Keratinocyte (primary cell): ENCODE measurements at regions not wholly inside any gene's neighbourhood (a gene's known extent, or its start where the extent isn't known, plus 50 kb on each side); places are given as distances from the start of the nearest gene placed in this dataset.

Source experiments
- DNase-seq: peaks from one replicate; pipeline ENCODE4 v3.0.0-alpha.2; 2011; ENCODE audit warnings: low read depth, missing footprints, low spot score
- FAIRE-seq: peaks from 2 replicates; lab custom pipeline; 2011; peaks lifted over from hg19 to GRCh38; lab: Jason Lieb, UNC
- H2AFZ ChIP-seq: 2 replicates; pipeline ENCODE4 v1.6.0; 2012; ENCODE audit warnings: low read length, control low read depth, inconsistent platforms; ENCODE audit not compliant: control insufficient read depth
- H3K27ac ChIP-seq: 2 replicates; pipeline ENCODE4 v1.5.1; 2011; ENCODE audit warnings: low read length; ENCODE audit not compliant: control insufficient read depth, insufficient read depth
- H3K27me3 ChIP-seq: 3 replicates; pipeline ENCODE4 v1.6.0; 2011; ENCODE audit warnings: low read length; ENCODE audit not compliant: control insufficient read depth, insufficient read depth; ENCODE audit errors: extremely low read depth
- H3K36me3 ChIP-seq, 2 experiments: 2 replicates in 1 of 2; 3 replicates in 1 of 2; pipeline ENCODE4 v1.5.1; 2011; ENCODE audit warnings: low read length in 2 of 2, mild to moderate bottlenecking in 1 of 2; ENCODE audit not compliant: control insufficient read depth in 2 of 2, insufficient read depth in 2 of 2; ENCODE audit errors: extremely low read depth in 1 of 2
- H3K4me1 ChIP-seq: 3 replicates; pipeline ENCODE4 v1.5.1; 2011; ENCODE audit warnings: low read length; ENCODE audit not compliant: control insufficient read depth, insufficient read depth; ENCODE audit errors: extremely low read depth
- H3K4me2 ChIP-seq: 3 replicates; pipeline ENCODE4 v1.6.0; 2011; ENCODE audit warnings: low read depth, low read length; ENCODE audit not compliant: control insufficient read depth, insufficient read depth; ENCODE audit errors: extremely low read depth
- H3K4me3 ChIP-seq, 3 experiments: fragments of 200-600 bp in 1 of 3; sonication (generic) in 1 of 3; 2 replicates in 2 of 3; 3 replicates in 1 of 3; pipeline ENCODE4 v1.5.1; 2011 to 2016; ENCODE audit warnings: low read length in 3 of 3, mild to moderate bottlenecking in 3 of 3, control low read depth in 2 of 3, inconsistent platforms in 1 of 3, low read depth in 1 of 3, mixed read lengths in 1 of 3, mixed run types in 1 of 3, moderate library complexity in 1 of 3; ENCODE audit not compliant: control insufficient read depth in 2 of 3, insufficient read depth in 2 of 3; ENCODE audit errors: extremely low read depth in 1 of 3
- H3K79me2 ChIP-seq: 2 replicates; pipeline ENCODE4 v1.6.0; 2012; ENCODE audit warnings: low read length; ENCODE audit not compliant: control insufficient read depth, insufficient read depth
- H3K9ac ChIP-seq: 3 replicates; pipeline ENCODE4 v1.6.0; 2011; ENCODE audit warnings: low read length; ENCODE audit not compliant: control insufficient read depth, insufficient read depth; ENCODE audit errors: extremely low read depth
- H3K9me1 ChIP-seq: 3 replicates; pipeline ENCODE4 v1.6.0; 2011; ENCODE audit warnings: low read length; ENCODE audit not compliant: control insufficient read depth, insufficient read depth; ENCODE audit errors: extremely low read depth
- H3K9me3 ChIP-seq: 2 replicates; pipeline ENCODE4 v1.5.1; 2012; ENCODE audit warnings: low read depth, low read length; ENCODE audit not compliant: control insufficient read depth
- H4K20me1 ChIP-seq: 3 replicates; pipeline ENCODE4 v1.6.0; 2011; ENCODE audit warnings: low read length; ENCODE audit not compliant: control insufficient read depth, insufficient read depth; ENCODE audit errors: extremely low read depth
- EZH2 ChIP-seq: IDR thresholded peaks from one replicate; pipeline ENCODE4 v1.6.1; 2012; ENCODE audit warnings: inconsistent platforms, mild to moderate bottlenecking, low read length, moderate library complexity
- dilution Hi-C: fragments of 300-500 bp; cut with MboI; formaldehyde crosslinking; loops from one replicate; pipeline ENCODE4 v1.7.0; 2020; ENCODE audit warnings: low sequenced_read_pairs; ENCODE audit not compliant: extremely low pct_ligation_motif_present
- TF ChIP-seq, protein P1 (sequence below), 3 experiments: IDR thresholded peaks in 1 of 3; conservative IDR thresholded peaks in 1 of 3; optimal IDR thresholded peaks in 1 of 3; 2 replicates in 2 of 3; 3 replicates in 1 of 3; pipeline versions ENCODE3 to v1.5.1; 2011; ENCODE audit warnings: low read length in 3 of 3, mild to moderate bottlenecking in 3 of 3, moderate library complexity in 2 of 3, control low read depth in 1 of 3, inconsistent platforms in 1 of 3; ENCODE audit not compliant: insufficient read depth in 2 of 3; ENCODE audit errors: extremely low read depth in 1 of 3

DNA sequence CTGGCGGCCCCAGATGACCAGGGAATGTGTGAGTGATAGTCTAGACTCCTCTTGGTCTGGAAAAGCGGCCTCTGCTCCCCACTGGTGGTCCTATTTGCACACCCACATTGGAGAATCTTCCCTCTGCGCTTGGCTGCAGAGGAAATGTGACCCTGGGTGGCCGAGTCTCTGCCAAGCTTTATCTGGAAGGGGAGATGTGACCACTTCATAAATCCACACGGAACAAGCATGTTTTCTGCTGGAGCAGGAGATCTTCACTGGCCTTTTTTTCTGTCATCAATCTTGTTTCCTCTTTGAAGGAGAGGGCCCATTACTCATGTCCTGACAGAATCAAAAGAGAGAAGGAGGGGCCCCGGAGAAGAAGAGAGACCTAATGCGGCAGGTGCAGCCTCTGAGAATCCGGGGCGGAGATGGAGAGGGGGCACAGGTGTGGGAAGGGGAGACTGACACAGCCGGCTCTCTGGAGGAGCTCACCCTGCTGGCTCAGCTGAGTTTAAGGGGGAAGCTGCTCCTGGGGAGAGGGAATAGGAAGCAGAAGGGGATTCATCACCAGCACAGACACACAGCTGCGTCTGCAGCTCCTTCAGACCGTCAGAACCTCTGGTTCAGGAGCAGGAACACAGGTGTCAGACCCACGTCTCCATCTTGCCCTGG, 116.3 kb downstream of the SOX9 start:
- no peak for FAIRE-seq
- DNase-seq: no peak
- peaks cover 14% of the 10 kb centered on the region for H3K27me3 ChIP-seq
- TF ChIP-seq EZH2: no peak
- TF ChIP-seq, protein P1, sequence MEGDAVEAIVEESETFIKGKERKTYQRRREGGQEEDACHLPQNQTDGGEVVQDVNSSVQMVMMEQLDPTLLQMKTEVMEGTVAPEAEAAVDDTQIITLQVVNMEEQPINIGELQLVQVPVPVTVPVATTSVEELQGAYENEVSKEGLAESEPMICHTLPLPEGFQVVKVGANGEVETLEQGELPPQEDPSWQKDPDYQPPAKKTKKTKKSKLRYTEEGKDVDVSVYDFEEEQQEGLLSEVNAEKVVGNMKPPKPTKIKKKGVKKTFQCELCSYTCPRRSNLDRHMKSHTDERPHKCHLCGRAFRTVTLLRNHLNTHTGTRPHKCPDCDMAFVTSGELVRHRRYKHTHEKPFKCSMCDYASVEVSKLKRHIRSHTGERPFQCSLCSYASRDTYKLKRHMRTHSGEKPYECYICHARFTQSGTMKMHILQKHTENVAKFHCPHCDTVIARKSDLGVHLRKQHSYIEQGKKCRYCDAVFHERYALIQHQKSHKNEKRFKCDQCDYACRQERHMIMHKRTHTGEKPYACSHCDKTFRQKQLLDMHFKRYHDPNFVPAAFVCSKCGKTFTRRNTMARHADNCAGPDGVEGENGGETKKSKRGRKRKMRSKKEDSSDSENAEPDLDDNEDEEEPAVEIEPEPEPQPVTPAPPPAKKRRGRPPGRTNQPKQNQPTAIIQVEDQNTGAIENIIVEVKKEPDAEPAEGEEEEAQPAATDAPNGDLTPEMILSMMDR (optimal IDR thresholded peaks at IDR 0.05 in 1 of 3, IDR thresholded peaks at IDR 0.05 in 1 of 3, conservative IDR thresholded peaks at IDR 0.05 in 1 of 3; ENCODE audit: extremely low read depth in 1 of 3, insufficient read depth in 2 of 3, low read length in 3 of 3): no peak
- H2AFZ ChIP-seq: no peak overlapping the region
- no peaks in the 10 kb centered on the region for H3K79me2 ChIP-seq
- no peaks in the 10 kb centered on the region for H3K36me3 ChIP-seq
- dilution Hi-C loops: no loop called here
- no peak overlapping the region for H3K4me2 ChIP-seq
- H4K20me1 ChIP-seq: no peaks in the 10 kb centered on the region
- H3K9me1 ChIP-seq: no peaks in the 10 kb centered on the region
- H3K27ac ChIP-seq: no peak overlapping the region
- H3K9me3 ChIP-seq: no peaks in the 10 kb centered on the region
- no peak overlapping the region for H3K4me3 ChIP-seq
- no peak overlapping the region for H3K9ac ChIP-seq
- no peaks in the 10 kb centered on the region for H3K4me1 ChIP-seq

DNA sequence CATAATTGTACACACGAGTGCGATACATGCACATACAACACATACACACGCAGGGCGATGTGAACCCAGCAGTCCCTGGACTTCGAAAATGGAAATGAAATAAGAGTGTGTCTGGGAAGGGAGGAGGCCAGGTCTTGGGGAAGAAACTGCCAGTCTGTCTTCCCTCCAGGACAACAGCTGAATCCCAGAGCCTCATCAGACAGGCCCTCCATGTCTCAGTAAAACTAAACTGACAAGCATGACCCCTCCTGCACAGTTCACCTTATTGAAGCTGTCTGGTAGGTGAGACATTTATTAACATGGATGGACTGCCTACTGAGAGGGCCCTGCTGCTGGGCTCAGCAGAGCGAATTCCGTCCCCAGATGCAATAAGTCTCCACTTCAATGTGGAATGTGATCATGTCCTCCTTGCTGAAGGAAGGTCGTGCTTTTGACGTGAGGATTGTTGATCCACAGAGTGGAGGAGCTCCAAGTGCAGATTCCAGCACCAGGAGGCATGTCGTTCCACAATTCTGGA, 117.4 kb downstream of the SOX9 start:
- no peak overlapping the region for H3K9ac ChIP-seq
- no peak overlapping the region for H2AFZ ChIP-seq
- dilution Hi-C loops: no loop called here
- no peak for TF ChIP-seq EZH2
- TF ChIP-seq, protein P1 (optimal IDR thresholded peaks at IDR 0.05 in 1 of 3, IDR thresholded peaks at IDR 0.05 in 1 of 3, conservative IDR thresholded peaks at IDR 0.05 in 1 of 3; ENCODE audit: extremely low read depth in 1 of 3, insufficient read depth in 2 of 3, low read length in 3 of 3): no peak
- no peaks in the 10 kb centered on the region for H4K20me1 ChIP-seq
- no peak overlapping the region for H3K27ac ChIP-seq
- H3K4me1 ChIP-seq: no peaks in the 10 kb centered on the region
- DNase-seq (no peak), FAIRE-seq (no peak)
- H3K79me2 ChIP-seq: no peaks in the 10 kb centered on the region
- no peak overlapping the region for H3K4me2 ChIP-seq
- H3K9me3 ChIP-seq: no peaks in the 10 kb centered on the region
- H3K27me3 ChIP-seq: peaks cover 14% of the 10 kb centered on the region
- H3K4me3 ChIP-seq: no peak overlapping the region
- no peaks in the 10 kb centered on the region for H3K9me1 ChIP-seq
- no peaks in the 10 kb centered on the region for H3K36me3 ChIP-seq
